Prostate gland (tissue), 2 donors: ENCODE measurements at regions not wholly inside any gene's neighbourhood (a gene's known extent, or its start where the extent isn't known, plus 50 kb on each side); places are given as distances from the start of the nearest gene placed in this dataset.

ENCODE experiments used
- DNase-seq: peaks from one replicate; pipeline ENCODE4 v3.0.0-alpha.2; 2019; ENCODE audit warnings: low spot score
- H3K27ac ChIP-seq, 2 donors: fragments of 200-600 bp; sonication (generic); 2 replicates each; pipeline ENCODE4 v1.5.1; 2017 to 2019
- H3K27me3 ChIP-seq: fragments of 200-600 bp; sonication (generic); replicated peaks from 2 replicates; pipeline ENCODE4 v1.5.1; 2019; ENCODE audit not compliant: insufficient read depth
- H3K36me3 ChIP-seq, 2 donors: fragments of 200-600 bp; sonication (generic); 1 replicate in 1 of 2; 2 replicates in 1 of 2; pipeline versions ENCODE4 v1.5.1 to v1.8.1; 2017 to 2019
- H3K4me1 ChIP-seq: fragments of 200-600 bp; sonication (generic); replicated peaks from 2 replicates; pipeline ENCODE4 v1.5.1; 2019
- H3K4me3 ChIP-seq, 2 donors: fragments of 200-600 bp; sonication (generic); 2 replicates each; pipeline ENCODE4 v1.5.1; 2017 to 2019
- H3K9me3 ChIP-seq: fragments of 200-600 bp; sonication (generic); 2 replicates; pipeline ENCODE4 v1.5.1; 2017
- POLR2A ChIP-seq: fragments of 450-650 bp; IDR thresholded peaks from one replicate; pipeline ENCODE4 v1.6.1; 2016; ENCODE audit warnings: antibody characterized with exemption, mild to moderate bottlenecking
- POLR2AphosphoS5 ChIP-seq: sonication (generic); formaldehyde crosslinking; IDR thresholded peaks from one replicate; pipeline ENCODE4 v1.6.1; 2017; ENCODE audit warnings: antibody characterized with exemption
- WGBS: methylation state at CpG from one replicate; pipeline ENCODE4 v1.1.5; 2018; 5-methylcytosine and 5-hydroxymethylcytosine counted together
- intact Hi-C: fragments of 100-400 bp; cut with DNase I; formaldehyde crosslinking; loops from one replicate; pipeline ENCODE4 v1.14.2; 2022
- TF ChIP-seq, protein P1 (sequence below), 4 experiments: fragments of 200-600 bp in 2 of 4; fragments of 450-650 bp in 2 of 4; sonication (generic) in 2 of 4; IDR thresholded peaks; 1 replicate in 3 of 4; 2 replicates in 1 of 4; pipeline ENCODE4 v1.5.1; 2016 to 2019; ENCODE audit warnings: antibody characterized with exemption in 4 of 4, mild to moderate bottlenecking in 2 of 4, moderate library complexity in 2 of 4

- DNase-seq, result no peak
- H3K4me1 ChIP-seq, result no peaks in the 10 kb centered on the region
- H3K4me3 ChIP-seq, result no peak overlapping the region
- H3K9me3 ChIP-seq, result no peaks in the 10 kb centered on the region
- TF ChIP-seq, protein P1, sequence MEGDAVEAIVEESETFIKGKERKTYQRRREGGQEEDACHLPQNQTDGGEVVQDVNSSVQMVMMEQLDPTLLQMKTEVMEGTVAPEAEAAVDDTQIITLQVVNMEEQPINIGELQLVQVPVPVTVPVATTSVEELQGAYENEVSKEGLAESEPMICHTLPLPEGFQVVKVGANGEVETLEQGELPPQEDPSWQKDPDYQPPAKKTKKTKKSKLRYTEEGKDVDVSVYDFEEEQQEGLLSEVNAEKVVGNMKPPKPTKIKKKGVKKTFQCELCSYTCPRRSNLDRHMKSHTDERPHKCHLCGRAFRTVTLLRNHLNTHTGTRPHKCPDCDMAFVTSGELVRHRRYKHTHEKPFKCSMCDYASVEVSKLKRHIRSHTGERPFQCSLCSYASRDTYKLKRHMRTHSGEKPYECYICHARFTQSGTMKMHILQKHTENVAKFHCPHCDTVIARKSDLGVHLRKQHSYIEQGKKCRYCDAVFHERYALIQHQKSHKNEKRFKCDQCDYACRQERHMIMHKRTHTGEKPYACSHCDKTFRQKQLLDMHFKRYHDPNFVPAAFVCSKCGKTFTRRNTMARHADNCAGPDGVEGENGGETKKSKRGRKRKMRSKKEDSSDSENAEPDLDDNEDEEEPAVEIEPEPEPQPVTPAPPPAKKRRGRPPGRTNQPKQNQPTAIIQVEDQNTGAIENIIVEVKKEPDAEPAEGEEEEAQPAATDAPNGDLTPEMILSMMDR (IDR thresholded peaks at IDR 0.05), result no peak
- TF ChIP-seq POLR2A (no peak), POLR2AphosphoS5 (no peak)
- H3K27me3 ChIP-seq, result no peaks in the 10 kb centered on the region
- no peak overlapping the region for H3K27ac ChIP-seq
- no peaks in the 10 kb centered on the region for H3K36me3 ChIP-seq
- WGBS, result 63% methylated on average over 1 of the region's 1 CpG
- intact Hi-C loops, result no loop called here
These were observed 209.8 kb downstream of the CCER1 start for GRCh38 chr12:90745211-90745610.

- WGBS, result 80% methylated on average over 4 of the region's 4 CpGs
- TF ChIP-seq POLR2A, result no peak
- no peak for TF ChIP-seq POLR2AphosphoS5
- TF ChIP-seq, protein P1 (IDR thresholded peaks at IDR 0.05), result no peak
- no peak overlapping the region for H3K4me3 ChIP-seq
- no peaks in the 10 kb centered on the region for H3K36me3 ChIP-seq
- no peak for DNase-seq
- no peak overlapping the region for H3K27ac ChIP-seq
- intact Hi-C loops, result no loop called here
- no peaks in the 10 kb centered on the region for H3K4me1 ChIP-seq
- H3K27me3 ChIP-seq, result no peaks in the 10 kb centered on the region
- H3K9me3 ChIP-seq, result no peaks in the 10 kb centered on the region
These were observed 213.4 kb downstream of the CCER1 start for GRCh38 chr12:90741611-90742010.

DNA sequence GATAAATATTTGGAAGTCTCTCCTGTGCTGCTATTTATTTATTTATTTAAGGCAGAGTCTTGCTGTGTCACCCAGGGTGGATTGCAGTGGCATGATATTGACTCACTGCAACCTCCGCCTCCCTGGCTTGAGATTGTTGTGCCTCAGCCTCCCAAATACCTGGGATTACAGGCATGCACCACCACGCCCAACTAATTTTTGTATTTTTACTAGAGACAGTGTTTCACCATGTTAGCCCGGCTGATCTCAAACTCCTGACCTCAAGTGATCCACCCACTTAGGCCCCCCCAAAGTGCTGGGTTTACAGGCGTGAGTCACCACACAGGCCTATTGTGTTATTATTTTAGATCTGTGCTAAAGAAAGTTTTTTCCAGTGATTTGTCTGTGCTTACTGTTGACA, 225.2 kb downstream of the CCER1 start:
- DNase-seq, result no peak
- Histone ChIP-seq H3K27me3 (no peaks in the 10 kb centered on the region), H3K27ac (no peak overlapping the region), H3K9me3 (no peaks in the 10 kb centered on the region), H3K36me3 (no peaks in the 10 kb centered on the region), H3K4me1 (no peaks in the 10 kb centered on the region), H3K4me3 (no peak overlapping the region)
- intact Hi-C loops, result no loop called here
- 73% methylated on average over 4 of the region's 4 CpGs for WGBS
- TF ChIP-seq POLR2AphosphoS5, result no peak
- TF ChIP-seq, protein P1 (IDR thresholded peaks at IDR 0.05), result no peak
- TF ChIP-seq POLR2A, result no peak

- Histone ChIP-seq H3K4me1 (no peaks in the 10 kb centered on the region), H3K9me3 (no peaks in the 10 kb centered on the region), H3K36me3 (no peaks in the 10 kb centered on the region), H3K4me3 (no peak overlapping the region), H3K27ac (no peak overlapping the region), H3K27me3 (no peaks in the 10 kb centered on the region)
- TF ChIP-seq, protein P1 (IDR thresholded peaks at IDR 0.05), result no peak
- no peak for TF ChIP-seq POLR2AphosphoS5
- TF ChIP-seq POLR2A, result no peak
- no peak for DNase-seq
- WGBS, result 53% methylated on average over 2 of the region's 2 CpGs
- intact Hi-C loops, result no loop called here
These were observed 242.3 kb downstream of the CCER1 start for GRCh38 chr12:90712671-90713070.

GRCh38 chr12:90710711-90711110, 244.3 kb downstream of the CCER1 start:
- H3K27me3 ChIP-seq, result no peaks in the 10 kb centered on the region
- intact Hi-C loops, result no loop called here
- no peak overlapping the region for H3K4me3 ChIP-seq
- no peaks in the 10 kb centered on the region for H3K9me3 ChIP-seq
- no peaks in the 10 kb centered on the region for H3K4me1 ChIP-seq
- 82% methylated on average over 3 of the region's 3 CpGs for WGBS
- H3K36me3 ChIP-seq, result no peaks in the 10 kb centered on the region
- no peak for DNase-seq
- no peak overlapping the region for H3K27ac ChIP-seq
- TF ChIP-seq, protein P1 (IDR thresholded peaks at IDR 0.05), result no peak
- no peak for TF ChIP-seq POLR2A
- no peak for TF ChIP-seq POLR2AphosphoS5
